Right renal pelvis (tissue), 4 donors: ENCODE measurements at regions not wholly inside any gene's neighbourhood (a gene's known extent, or its start where the extent isn't known, plus 50 kb on each side); places are given as distances from the start of the nearest gene placed in this dataset.

Experiments used
- DNase-seq, 4 donors: peaks; one replicate each; pipeline ENCODE4 v3.0.0-alpha.2; 2013; ENCODE audit warnings: low read depth in 4 of 4, low spot score in 3 of 4, missing footprints in 1 of 4

GRCh38 chr1:163785868-163786405 lies 464.2 kb downstream of the NUF2 start:
- DNase-seq = no peak

DNA sequence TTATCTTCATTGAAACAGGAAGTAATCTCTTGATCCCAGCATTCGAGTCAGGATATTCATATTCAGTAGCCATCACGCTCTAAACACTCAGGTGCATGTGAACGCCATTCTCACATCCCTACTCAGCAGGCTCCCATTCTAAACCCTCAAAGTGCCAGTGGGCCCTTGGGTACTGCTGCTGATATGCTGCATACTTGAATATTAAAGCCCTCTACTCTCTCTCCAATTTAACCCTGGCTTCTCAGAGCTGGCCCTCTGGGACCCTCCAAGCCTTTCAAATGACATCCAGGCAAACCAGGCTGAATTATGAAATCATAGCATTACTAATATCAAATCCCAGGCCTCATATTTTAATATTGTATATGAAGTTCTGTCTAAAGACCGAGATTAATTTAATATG lies 468.2 kb downstream of the NUF2 start:
- DNase-seq = no peak

GRCh38 chr1:163794551-163794950 lies 472.8 kb downstream of the NUF2 start:
- no peak for DNase-seq

GRCh38 chr1:163796394-163796821 lies 474.7 kb downstream of the NUF2 start:
- DNase-seq = no peak

- DNase-seq = no peak
Measured at GRCh38 chr1:163797816-163798215, 476.1 kb downstream of the NUF2 start.

- DNase-seq = no peak
Measured at GRCh38 chr1:163799190-163799805, 477.5 kb downstream of the NUF2 start.

GRCh38 chr1:163807331-163808049 lies 485.7 kb downstream of the NUF2 start:
- no peak for DNase-seq

- no peak for DNase-seq
Measured at GRCh38 chr1:163813251-163813650, 491.5 kb downstream of the NUF2 start.

DNA sequence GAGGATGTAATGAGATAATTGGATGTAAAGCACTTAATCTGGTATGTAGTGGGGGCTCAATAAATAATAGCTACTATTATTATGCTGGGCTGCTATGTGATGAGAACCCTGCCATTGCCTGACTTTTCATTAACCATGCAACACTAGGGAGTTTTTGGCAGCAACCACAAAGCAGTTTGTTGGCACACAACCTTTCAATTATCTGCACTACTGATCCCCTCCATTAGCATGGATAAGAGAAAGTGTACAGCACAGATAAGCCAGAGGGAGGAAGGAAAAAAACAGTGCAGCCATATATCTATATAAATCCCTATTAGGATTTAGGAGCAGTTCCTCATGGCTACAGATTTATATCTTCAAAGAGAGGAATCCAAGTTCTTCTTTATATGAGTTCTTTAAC lies 498.5 kb downstream of the NUF2 start:
- no peak for DNase-seq

DNA sequence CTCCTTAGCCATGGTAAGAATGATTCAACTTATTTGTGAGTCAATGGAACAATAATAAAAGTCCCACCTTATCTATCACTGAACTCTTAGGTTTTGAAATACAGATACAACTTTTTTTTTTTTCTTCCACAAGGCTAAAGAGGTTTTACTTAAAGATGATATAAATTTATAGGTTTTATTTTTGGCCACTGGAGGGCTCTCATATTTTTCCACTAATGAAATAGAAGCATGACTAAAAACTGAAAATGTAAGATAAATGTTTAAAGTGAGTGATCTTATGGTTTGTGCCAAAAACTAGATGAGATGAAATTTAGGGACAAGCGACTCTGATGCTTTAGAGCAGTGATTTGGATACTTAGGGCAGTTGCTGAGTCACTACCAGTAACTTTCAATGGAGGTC lies 499.0 kb downstream of the NUF2 start:
- no peak for DNase-seq

DNA sequence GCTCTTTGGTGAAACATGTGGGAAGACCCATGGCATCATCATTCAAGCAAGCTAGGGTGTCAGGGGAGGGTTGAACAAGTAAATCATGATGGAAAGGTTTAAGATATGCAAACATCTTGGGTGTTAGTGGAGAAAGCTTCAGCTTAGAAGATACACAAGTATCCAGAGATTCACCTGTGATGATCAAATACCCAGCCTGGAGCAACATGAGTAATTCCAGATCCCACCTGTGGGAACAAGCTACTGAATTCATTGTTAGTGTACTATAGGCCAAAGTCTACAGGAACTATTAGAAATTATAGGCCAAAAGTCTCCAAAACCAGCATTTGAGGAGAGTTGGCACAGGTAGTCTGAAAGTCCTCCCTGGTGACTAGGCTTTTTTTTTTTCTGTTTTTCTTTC lies 499.9 kb downstream of the NUF2 start:
- DNase-seq = no peak

- DNase-seq = no peak
Measured at GRCh38 chr1:163823017-163823416, 501.3 kb downstream of the NUF2 start.

GRCh38 chr1:163824006-163824405 lies 502.3 kb downstream of the NUF2 start:
- no peak for DNase-seq

DNA sequence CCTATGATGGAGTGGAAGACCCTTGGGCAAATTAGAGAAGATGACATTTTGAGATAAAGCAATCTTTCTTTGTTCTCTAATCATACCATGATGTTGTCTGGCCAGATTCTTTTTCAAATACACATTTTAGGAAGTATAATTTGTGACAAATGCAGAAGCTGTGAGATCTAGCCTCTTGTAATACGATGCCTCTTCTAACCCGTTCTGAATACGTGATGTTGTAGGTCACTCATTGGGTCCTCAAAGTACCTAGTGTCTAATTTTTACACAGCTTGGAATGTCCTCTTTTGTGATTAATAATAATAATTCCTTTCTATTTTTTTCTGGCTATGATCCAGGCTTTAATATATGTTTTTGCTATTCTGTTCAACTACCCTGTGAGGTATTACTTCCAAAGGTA lies 502.7 kb downstream of the NUF2 start:
- no peak for DNase-seq

DNA sequence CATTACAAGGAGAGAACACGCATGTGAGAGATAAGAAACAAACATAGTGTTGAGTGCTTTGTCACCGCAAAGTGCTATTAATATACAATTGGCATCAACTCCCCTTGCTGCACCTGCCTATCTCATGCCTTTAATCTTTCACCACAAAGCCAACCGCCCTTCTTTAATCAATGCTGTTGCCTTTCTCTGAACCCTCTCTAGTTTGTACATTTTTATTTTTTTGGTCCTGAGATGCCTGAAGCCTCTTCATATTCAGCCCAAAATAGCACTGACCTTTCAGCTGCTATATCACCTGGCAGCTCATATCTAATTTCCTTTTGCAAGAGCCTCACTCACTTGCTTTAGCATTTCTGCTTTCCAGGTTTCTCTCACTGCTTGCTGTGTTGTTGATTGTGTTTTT lies 504.7 kb downstream of the NUF2 start:
- DNase-seq = no peak

DNA sequence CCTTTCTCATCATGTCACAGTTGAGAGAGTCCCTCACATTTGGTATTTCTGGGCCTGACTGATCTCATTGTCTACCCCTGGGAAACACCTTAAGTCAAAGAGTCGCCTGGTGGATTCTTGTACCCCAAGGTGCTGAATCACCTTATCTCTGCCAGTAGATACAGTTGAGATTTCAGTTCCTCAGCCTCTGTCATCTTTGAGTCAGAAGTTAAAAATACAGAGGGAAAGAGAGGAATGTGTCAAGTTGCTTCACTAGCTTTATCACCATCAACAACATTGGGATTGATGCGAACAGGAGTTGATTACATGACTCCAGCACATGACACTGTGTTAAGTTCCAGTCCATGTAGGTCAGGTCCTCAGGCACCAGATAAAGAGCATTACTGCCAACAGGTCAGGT lies 513.0 kb downstream of the NUF2 start:
- no peak for DNase-seq

DNA sequence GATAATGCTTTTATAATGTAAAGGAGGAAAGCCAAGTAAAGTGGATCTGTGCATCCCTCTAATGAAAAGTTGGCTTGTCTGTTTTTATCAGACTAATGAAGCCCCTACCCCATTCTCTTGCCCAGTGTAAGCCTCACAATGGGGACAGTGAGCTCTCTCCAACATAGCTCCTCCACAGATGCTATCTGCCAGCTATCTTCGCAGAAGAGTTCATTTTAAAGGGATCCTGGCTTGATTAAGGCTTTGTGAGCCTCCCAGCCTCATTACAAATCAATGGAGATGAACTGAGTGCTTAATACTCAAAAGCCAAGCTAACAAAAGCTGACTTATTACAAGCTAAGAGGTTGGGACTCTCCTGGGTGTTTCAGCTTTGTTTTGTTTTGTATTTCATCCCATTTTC lies 514.7 kb downstream of the NUF2 start:
- DNase-seq = no peak

GRCh38 chr1:163837206-163837605 lies 515.5 kb downstream of the NUF2 start:
- DNase-seq = no peak

DNA sequence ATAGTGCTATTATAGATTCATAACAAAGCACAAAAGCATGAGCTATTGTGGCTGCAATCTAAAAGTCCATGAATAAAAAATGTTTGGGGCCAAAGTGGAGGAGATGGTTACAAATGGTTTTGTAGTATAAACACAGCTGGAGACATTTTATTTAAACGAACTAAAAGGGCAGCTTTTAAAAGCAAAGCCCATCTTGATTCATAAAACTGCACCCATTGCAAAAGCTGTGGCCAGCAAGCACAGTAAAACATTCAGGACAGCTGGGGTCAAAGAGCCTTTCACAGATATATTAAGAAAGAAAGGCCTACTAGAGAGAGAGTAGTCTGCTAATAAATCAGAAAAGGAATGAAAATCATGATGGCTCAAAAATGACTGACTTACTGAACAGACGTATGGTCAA lies 520.8 kb downstream of the NUF2 start:
- DNase-seq = no peak

DNA sequence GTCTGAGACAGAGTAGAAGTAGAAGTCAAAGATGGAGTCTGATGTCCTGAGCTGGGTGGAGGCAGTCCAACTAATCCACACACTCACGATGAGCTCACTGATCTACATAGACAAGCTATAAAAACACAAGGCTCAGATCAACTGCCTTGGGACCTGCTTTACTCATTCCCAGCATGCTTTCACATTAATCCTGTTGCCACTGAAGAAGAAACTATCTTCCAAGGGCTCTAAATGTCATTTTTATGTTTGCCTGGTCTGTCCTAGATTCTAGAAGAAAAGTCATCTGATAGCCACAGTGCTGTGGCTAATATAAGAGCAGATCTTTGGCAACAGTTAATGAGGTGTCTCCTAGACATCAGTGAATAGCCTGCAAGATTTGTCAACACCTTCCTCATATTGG lies 522.7 kb downstream of the NUF2 start:
- no peak for DNase-seq

GRCh38 chr1:163845279-163845678 lies 523.5 kb downstream of the NUF2 start:
- no peak for DNase-seq

DNA sequence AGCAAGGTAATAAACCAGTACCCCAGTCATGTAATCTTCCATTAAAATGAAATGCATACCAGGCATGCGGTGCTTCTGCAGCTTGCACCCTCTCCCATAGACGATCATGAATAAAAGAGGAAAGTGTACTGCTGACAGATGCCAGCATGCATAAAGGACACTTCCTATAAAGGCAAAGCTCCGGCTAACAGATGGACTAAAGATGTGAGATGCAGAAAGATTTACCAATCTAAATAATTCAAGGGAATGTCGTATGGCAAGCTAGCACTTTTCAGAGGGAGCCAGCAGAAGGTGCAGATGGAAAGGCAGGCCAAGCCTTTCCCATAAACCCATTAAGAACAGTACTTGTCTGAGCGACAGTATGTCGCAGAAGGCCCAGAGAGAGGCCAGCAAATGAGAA lies 542.0 kb downstream of the NUF2 start:
- DNase-seq = no peak
